A673 (cell line): ENCODE measurements at regions not wholly inside any gene's neighbourhood (a gene's known extent, or its start where the extent isn't known, plus 50 kb on each side); places are given as distances from the start of the nearest gene placed in this dataset.

ENCODE experiments used
- CTCF ChIP-seq: fragments of 300-800, 200-600 bp; sonication (generic); conservative IDR thresholded peaks from 2 replicates; pipeline ENCODE4 v1.5.1; 2017; ENCODE audit warnings: low read depth, mild to moderate bottlenecking, antibody characterized with exemption, low read length, moderate library complexity, mixed read lengths
- EZH2 ChIP-seq: fragments of 200-600 bp; sonication (generic); IDR thresholded peaks from 2 replicates; pipeline ENCODE4 v1.6.1; 2017; ENCODE audit warnings: borderline replicate concordance, low read depth, mild to moderate bottlenecking, mixed read lengths, antibody characterized with exemption, low read length; ENCODE audit not compliant: poor library complexity, severe bottlenecking

DNA sequence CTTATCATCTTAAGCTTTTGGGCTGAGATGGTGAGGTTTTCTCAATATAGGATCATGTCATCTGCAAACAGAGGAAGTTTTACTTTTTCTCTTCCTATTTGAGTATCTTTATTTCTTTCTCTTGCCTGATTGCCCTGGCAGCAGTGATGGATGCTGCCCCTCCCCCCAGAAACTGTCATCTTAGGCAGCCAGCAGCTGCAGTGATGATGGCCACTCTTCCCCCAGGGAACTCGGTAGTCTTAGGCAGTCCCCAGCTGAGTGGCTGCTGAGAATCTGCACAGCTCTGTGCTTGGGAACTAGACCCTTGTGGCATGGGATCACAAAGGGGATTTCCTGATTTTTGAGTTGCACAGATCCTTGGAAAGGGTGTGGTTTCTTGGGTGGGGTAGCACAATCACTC, 791.1 kb upstream of the ALCAM start:
- TF ChIP-seq EZH2 (no peak), CTCF (no peak)
